Smooth muscle cell (in vitro differentiated cells): ENCODE measurements at regions not wholly inside any gene's neighbourhood (a gene's known extent, or its start where the extent isn't known, plus 50 kb on each side); places are given as distances from the start of the nearest gene placed in this dataset.
"Not testable (repeated sequence)": the region's sequence is repeated elsewhere in the genome, so short reads cannot be mapped to it uniquely, and the experiment has no call there.

Experiments
- DNase-seq: peaks from one replicate; lab custom pipeline; 2025; ENCODE audit not compliant: unreplicated experiment; lab: John Stamatoyannopoulos, UW
- H2AFZ ChIP-seq: fragments of 200-600 bp; sonication (generic); 2 replicates; pipeline ENCODE4 v1.6.0; 2016; ENCODE audit warnings: antibody characterized with exemption, low read depth, mild to moderate bottlenecking
- H3F3A ChIP-seq: fragments of 200-600 bp; sonication (generic); 2 replicates; pipeline ENCODE4 v1.6.0; 2017; ENCODE audit warnings: antibody characterized with exemption, low read depth
- H3K27ac ChIP-seq: fragments of 200-600 bp; sonication (generic); 2 replicates; pipeline ENCODE4 v1.5.1; 2016; ENCODE audit warnings: low read depth, mild to moderate bottlenecking
- H3K27me3 ChIP-seq: fragments of 200-600 bp; sonication (generic); 2 replicates; pipeline ENCODE4 v1.6.1; 2016; ENCODE audit warnings: low read depth, mild to moderate bottlenecking
- H3K36me3 ChIP-seq: fragments of 200-600 bp; sonication (generic); 2 replicates; pipeline ENCODE4 v1.5.1; 2016; ENCODE audit warnings: low read depth
- H3K4me1 ChIP-seq: fragments of 200-600 bp; sonication (generic); 2 replicates; pipeline ENCODE4 v1.5.1; 2016; ENCODE audit warnings: low read depth
- H3K4me2 ChIP-seq: fragments of 200-600 bp; sonication (generic); 2 replicates; pipeline ENCODE4 v1.6.0; 2016; ENCODE audit warnings: mild to moderate bottlenecking
- H3K4me3 ChIP-seq: fragments of 200-600 bp; sonication (generic); 2 replicates; pipeline ENCODE4 v1.5.1; 2016; ENCODE audit warnings: mild to moderate bottlenecking
- H3K79me2 ChIP-seq: fragments of 200-600 bp; sonication (generic); 2 replicates; pipeline ENCODE4 v1.6.0; 2016; ENCODE audit warnings: low read depth, mild to moderate bottlenecking
- H3K9ac ChIP-seq: fragments of 200-600 bp; sonication (generic); 2 replicates; pipeline ENCODE4 v1.6.0; 2016; ENCODE audit warnings: low read depth
- H3K9me3 ChIP-seq: fragments of 200-600 bp; sonication (generic); replicated peaks from 2 replicates; pipeline ENCODE4 v1.5.1; 2016; ENCODE audit warnings: low read depth
- H4K20me1 ChIP-seq: fragments of 200-600 bp; sonication (generic); 2 replicates; pipeline ENCODE4 v1.6.0; 2016; ENCODE audit warnings: low read depth
- CTCF ChIP-seq: fragments of 200-600 bp; sonication (generic); IDR thresholded peaks from 2 replicates; pipeline ENCODE4 v1.5.1; 2017; ENCODE audit warnings: borderline replicate concordance, mild to moderate bottlenecking, antibody characterized with exemption; ENCODE audit not compliant: insufficient read depth, poor library complexity, severe bottlenecking
- WGBS: methylation state at CpG from one replicate; pipeline ENCODE4 v1.1.7; 2016; ENCODE audit warnings: low lambda C conversion rate; 5-methylcytosine and 5-hydroxymethylcytosine counted together

DNA sequence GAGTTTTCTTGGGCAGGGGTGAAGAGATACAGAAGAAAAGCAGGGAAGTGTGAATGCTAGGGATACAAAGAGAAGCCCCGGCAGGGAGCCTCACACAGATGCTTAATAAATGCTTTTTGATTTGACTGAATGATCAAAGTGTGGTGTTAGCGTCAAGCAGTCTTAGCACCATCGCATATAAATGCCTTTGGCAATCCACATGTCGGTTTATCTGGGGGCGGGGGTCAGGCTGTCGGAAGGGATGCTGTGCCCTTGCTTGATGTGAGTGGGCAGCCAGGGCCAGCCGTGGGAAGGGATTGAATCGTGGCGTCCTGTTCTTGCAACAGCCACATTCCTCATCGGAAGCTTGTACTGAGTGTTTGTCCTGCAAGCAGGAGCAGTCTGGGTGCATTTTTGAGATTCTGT is 173.1 kb downstream of the LACC1 start:
- TF ChIP-seq CTCF: no peak
- Histone ChIP-seq H3K4me2 (peak overlapping the region; percentile 77), H3K36me3 (no peaks in the 10 kb centered on the region), H3K9ac (peak overlapping the region; percentile 89), H3K9me3 (no peaks in the 10 kb centered on the region), H3F3A (peaks cover 6% of the 10 kb centered on the region), H3K27me3 (no peaks in the 10 kb centered on the region), H3K4me1 (peaks cover 24% of the 10 kb centered on the region), H3K4me3 (no peak overlapping the region), H2AFZ (peak overlapping the region; percentile 46), H3K79me2 (no peaks in the 10 kb centered on the region), H4K20me1 (no peaks in the 10 kb centered on the region), H3K27ac (peak overlapping the region; percentile 97)
- peak; percentile 3 for DNase-seq
- WGBS: 10% methylated on average over 10 of the region's 10 CpGs

GRCh38 chr13:44053208-44053607 is 173.5 kb downstream of the LACC1 start:
- no peak for TF ChIP-seq CTCF
- peak overlapping the region; percentile 97 for H3K27ac ChIP-seq
- H3K4me2 ChIP-seq: peak overlapping the region; percentile 77
- no peaks in the 10 kb centered on the region for H3K9me3 ChIP-seq
- 18% methylated on average over 5 of the region's 5 CpGs for WGBS
- no peaks in the 10 kb centered on the region for H3K27me3 ChIP-seq
- peaks cover 24% of the 10 kb centered on the region for H3K4me1 ChIP-seq
- peak overlapping the region; percentile 46 for H2AFZ ChIP-seq
- no peak overlapping the region for H3K4me3 ChIP-seq
- H3K36me3 ChIP-seq: no peaks in the 10 kb centered on the region
- H4K20me1 ChIP-seq: no peaks in the 10 kb centered on the region
- H3F3A ChIP-seq: peaks cover 6% of the 10 kb centered on the region
- peak overlapping the region; percentile 89 for H3K9ac ChIP-seq
- DNase-seq: no peak
- H3K79me2 ChIP-seq: no peaks in the 10 kb centered on the region

- no peak overlapping the region for H3K4me3 ChIP-seq
- H4K20me1 ChIP-seq: no peaks in the 10 kb centered on the region
- no peaks in the 10 kb centered on the region for H3K27me3 ChIP-seq
- H3K4me2 ChIP-seq: no peak overlapping the region
- H3K27ac ChIP-seq: no peak overlapping the region
- H3K9ac ChIP-seq: no peak overlapping the region
- no peaks in the 10 kb centered on the region for H3K36me3 ChIP-seq
- DNase-seq: no peak
- peaks cover 10% of the 10 kb centered on the region for H3F3A ChIP-seq
- H2AFZ ChIP-seq: no peak overlapping the region
- H3K9me3 ChIP-seq: no peaks in the 10 kb centered on the region
- H3K79me2 ChIP-seq: no peaks in the 10 kb centered on the region
- peaks cover 30% of the 10 kb centered on the region for H3K4me1 ChIP-seq
- 96% methylated on average over 1 of the region's 1 CpG for WGBS
- TF ChIP-seq CTCF: no peak
Measured at GRCh38 chr13:44054525-44054924, 174.8 kb downstream of the LACC1 start.

DNA sequence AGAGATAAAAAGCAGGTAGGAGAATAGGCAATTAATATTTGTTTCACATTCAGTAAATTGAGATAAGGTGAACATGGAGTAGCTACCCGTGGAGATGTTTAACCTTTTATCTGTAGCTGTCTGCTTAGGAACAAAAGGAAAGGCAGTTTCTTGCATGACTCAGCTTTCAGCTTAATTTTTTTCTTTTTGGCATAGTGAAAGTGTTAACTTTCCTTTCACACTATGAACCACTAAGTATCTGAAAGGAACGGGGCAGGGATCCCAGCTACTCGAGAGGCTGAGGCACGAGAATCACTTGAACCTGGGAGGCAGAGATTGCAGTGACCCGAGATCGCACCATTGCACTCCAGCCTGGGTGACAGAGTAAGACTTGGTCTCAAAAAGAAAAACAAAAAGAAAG is 176.0 kb downstream of the LACC1 start:
- 38% methylated on average over 6 of the region's 6 CpGs for WGBS
- Histone ChIP-seq H3K4me1 (peaks cover 30% of the 10 kb centered on the region), H3F3A (peaks cover 10% of the 10 kb centered on the region), H2AFZ (peak overlapping the region; percentile 54), H3K4me2 (peak overlapping the region; percentile 48)
- H3K27me3 ChIP-seq, H3K9me3 ChIP-seq, H3K36me3 ChIP-seq, H3K9ac ChIP-seq, DNase-seq, H4K20me1 ChIP-seq, H3K27ac ChIP-seq, H3K4me3 ChIP-seq, H3K79me2 ChIP-seq: not testable (repeated sequence)
